Muscle of leg (tissue), 3 donors: ENCODE measurements at regions not wholly inside any gene's neighbourhood (a gene's known extent, or its start where the extent isn't known, plus 50 kb on each side); places are given as distances from the start of the nearest gene placed in this dataset.
A peak's percentile ranks its signal among the peaks of the same experiment; 100 is the strongest.
"Not testable (repeated sequence)": the region's sequence is repeated elsewhere in the genome, so short reads cannot be mapped to it uniquely, and the experiment has no call there.

ENCODE experiments used
- DNase-seq: peaks from one replicate; pipeline ENCODE4 v3.0.0; 2013
- H3K27ac ChIP-seq: one replicate; pipeline ENCODE4 v1.5.1; 2013; ENCODE audit warnings: mild to moderate bottlenecking, low read length, control low read depth
- H3K27me3 ChIP-seq: one replicate; pipeline ENCODE4 v1.6.1; 2013; ENCODE audit warnings: low read length; ENCODE audit not compliant: control insufficient read depth, insufficient read depth
- H3K36me3 ChIP-seq: one replicate; pipeline ENCODE4 v1.6.1; 2013; ENCODE audit warnings: low read length; ENCODE audit not compliant: control insufficient read depth, insufficient read depth
- H3K4me1 ChIP-seq: one replicate; pipeline ENCODE4 v1.6.1; 2013; ENCODE audit warnings: low read length; ENCODE audit not compliant: control insufficient read depth, insufficient read depth
- H3K4me3 ChIP-seq: one replicate; pipeline ENCODE4 v1.5.1; 2013; ENCODE audit warnings: low read length, control low read depth
- H3K9me3 ChIP-seq: replicated peaks from 2 replicates; pipeline ENCODE4 v1.6.1; 2013; ENCODE audit warnings: low read depth, low read length; ENCODE audit not compliant: control insufficient read depth
- WGBS: methylation state at CpG from one replicate; pipeline ENCODE4 v1.1.5; 2013; ENCODE audit warnings: missing lambda C conversion rate; ENCODE audit not compliant: insufficient coverage; 5-methylcytosine and 5-hydroxymethylcytosine counted together

DNA sequence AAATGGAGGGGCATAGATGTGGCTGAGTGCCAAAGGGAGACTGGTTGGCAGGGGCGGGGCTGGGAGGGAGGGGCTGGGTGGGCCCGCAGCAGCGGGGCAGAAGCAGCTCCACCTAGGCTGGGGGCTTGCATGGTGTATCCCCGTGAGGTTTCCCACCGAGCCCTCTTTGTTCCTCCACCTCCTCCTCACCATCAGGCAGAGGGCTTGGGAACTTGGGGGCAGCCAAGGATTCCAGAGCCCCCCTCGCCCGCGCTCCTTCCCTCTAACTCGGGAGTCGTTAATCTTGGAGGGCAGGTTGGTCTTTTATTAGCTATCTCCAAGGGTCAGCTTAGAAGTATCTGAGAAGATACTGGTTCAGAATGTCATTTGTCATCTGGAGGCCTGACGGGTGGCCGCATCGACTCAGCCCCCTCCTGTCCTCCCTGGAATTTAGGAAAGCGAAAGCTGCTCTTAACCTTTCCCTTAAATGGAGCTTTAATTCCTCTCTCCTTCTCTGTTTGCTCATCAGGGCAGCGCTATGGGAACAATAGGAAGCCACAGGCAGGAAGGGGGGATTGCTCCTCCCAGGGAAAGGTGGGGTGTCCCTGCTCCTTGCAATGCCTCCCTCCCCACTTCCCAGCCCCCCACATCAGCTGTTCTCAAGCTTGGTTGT lies 274.3 kb upstream of the XYLT1 start:
- peak; percentile 2 for DNase-seq
- Histone ChIP-seq H3K36me3 (no peaks in the 10 kb centered on the region), H3K9me3 (no peaks in the 10 kb centered on the region), H3K4me1 (no peaks in the 10 kb centered on the region), H3K4me3 (no peak overlapping the region), H3K27me3 (peaks cover 4% of the 10 kb centered on the region), H3K27ac (no peak overlapping the region)
- WGBS = 0% methylated on average over 3 of the region's 15 CpGs

GRCh38 chr16:17743578-17743977 lies 272.8 kb upstream of the XYLT1 start:
- Histone ChIP-seq H3K9me3 (no peaks in the 10 kb centered on the region), H3K27me3 (peaks cover 4% of the 10 kb centered on the region), H3K36me3 (no peaks in the 10 kb centered on the region), H3K4me3 (no peak overlapping the region), H3K27ac (no peak overlapping the region), H3K4me1 (no peaks in the 10 kb centered on the region)
- DNase-seq = no peak
- 0% methylated on average over 1 of the region's 4 CpGs for WGBS

DNA sequence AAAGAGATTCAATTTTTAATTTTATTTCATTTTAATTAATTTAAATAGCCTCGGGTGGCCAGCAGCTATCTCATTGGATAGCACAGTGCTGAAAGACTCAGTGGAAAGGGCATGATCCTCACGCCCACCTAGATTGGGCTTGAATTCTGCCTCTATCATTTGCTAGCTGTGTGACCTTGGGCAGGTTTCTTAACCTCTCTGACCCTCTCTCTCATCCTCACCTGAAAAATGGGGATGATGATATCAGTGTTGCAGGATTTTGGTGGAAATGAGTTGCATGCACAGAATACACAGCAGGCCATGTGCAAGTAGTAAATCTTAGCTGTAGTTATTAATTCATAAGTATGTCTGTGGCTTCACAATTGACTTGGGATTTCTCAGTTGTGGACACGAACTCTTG lies 272.4 kb upstream of the XYLT1 start:
- H3K27me3 ChIP-seq = peaks cover 4% of the 10 kb centered on the region
- no peak for DNase-seq

DNA sequence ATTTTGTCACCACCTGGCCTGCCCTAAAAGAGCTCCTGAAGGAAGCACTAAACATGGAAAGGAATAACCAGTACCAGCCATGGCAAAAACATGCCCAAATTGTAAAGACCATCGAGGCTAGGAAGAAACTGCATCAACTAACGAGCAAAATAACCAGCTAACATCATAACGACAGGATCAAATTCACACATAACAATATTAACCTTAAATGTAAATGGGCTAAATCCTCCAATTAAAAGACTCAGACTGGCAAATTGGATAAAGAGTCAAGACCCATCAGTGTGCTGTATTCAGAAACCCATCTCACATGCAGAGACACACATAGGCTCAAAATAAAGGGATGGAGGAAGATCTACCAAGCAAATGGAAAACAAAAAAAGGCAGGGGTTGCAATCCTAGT lies 264.3 kb upstream of the XYLT1 start:
- H3K36me3 ChIP-seq, DNase-seq, H3K9me3 ChIP-seq, H3K4me1 ChIP-seq, H3K27ac ChIP-seq, H3K27me3 ChIP-seq, H3K4me3 ChIP-seq: not testable (repeated sequence)
- no CpG with 5 or more reads among the region's 3 CpGs for WGBS

More for the DNA sequence above, 272.4 kb upstream of the XYLT1 start:
- Histone ChIP-seq H3K9me3 (no peaks in the 10 kb centered on the region), H3K4me3 (no peak overlapping the region), H3K36me3 (no peaks in the 10 kb centered on the region), H3K27ac (no peak overlapping the region), H3K4me1 (no peaks in the 10 kb centered on the region)
- 71% methylated on average over 2 of the region's 3 CpGs for WGBS

DNA sequence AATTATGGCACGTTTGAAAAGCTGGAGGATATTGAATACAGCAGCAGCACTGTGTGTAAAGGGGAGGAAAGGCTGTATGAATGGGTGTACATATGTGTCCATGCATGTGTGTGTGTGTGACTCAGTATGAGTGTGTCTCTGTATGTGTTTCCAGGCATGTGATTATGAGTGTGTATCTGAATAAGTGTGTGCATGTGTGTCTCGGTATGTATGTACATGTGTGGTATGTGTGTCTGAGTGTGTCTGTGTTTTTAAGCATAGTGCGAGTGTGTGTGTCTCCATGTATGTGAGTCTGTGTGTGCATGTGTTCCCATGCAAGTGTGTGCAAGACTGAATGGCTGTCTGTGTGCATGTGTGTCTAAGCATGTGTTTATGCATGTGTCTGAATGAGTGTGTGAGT lies 259.1 kb upstream of the XYLT1 start:
- H3K4me3 ChIP-seq = no peak overlapping the region
- H3K9me3 ChIP-seq = no peaks in the 10 kb centered on the region
- H3K27ac ChIP-seq = no peak overlapping the region
- DNase-seq = no peak
- no peaks in the 10 kb centered on the region for H3K36me3 ChIP-seq
- H3K4me1 ChIP-seq = no peaks in the 10 kb centered on the region
- H3K27me3 ChIP-seq = no peaks in the 10 kb centered on the region
- 75% methylated on average over 3 of the region's 3 CpGs for WGBS

GRCh38 chr16:17728196-17728595 lies 257.4 kb upstream of the XYLT1 start:
- H3K27me3 ChIP-seq = no peaks in the 10 kb centered on the region
- H3K27ac ChIP-seq = no peak overlapping the region
- no peak overlapping the region for H3K4me3 ChIP-seq
- no peaks in the 10 kb centered on the region for H3K4me1 ChIP-seq
- 63% methylated on average over 3 of the region's 4 CpGs for WGBS
- H3K36me3 ChIP-seq = no peaks in the 10 kb centered on the region
- H3K9me3 ChIP-seq = no peaks in the 10 kb centered on the region
- no peak for DNase-seq

GRCh38 chr16:17724242-17724898 lies 253.6 kb upstream of the XYLT1 start:
- Histone ChIP-seq H3K36me3 (no peaks in the 10 kb centered on the region), H3K27ac (no peak overlapping the region), H3K4me3 (no peak overlapping the region), H3K9me3 (no peaks in the 10 kb centered on the region), H3K4me1 (no peaks in the 10 kb centered on the region), H3K27me3 (no peaks in the 10 kb centered on the region)
- no CpG with 5 or more reads among the region's 10 CpGs for WGBS
- no peak for DNase-seq

DNA sequence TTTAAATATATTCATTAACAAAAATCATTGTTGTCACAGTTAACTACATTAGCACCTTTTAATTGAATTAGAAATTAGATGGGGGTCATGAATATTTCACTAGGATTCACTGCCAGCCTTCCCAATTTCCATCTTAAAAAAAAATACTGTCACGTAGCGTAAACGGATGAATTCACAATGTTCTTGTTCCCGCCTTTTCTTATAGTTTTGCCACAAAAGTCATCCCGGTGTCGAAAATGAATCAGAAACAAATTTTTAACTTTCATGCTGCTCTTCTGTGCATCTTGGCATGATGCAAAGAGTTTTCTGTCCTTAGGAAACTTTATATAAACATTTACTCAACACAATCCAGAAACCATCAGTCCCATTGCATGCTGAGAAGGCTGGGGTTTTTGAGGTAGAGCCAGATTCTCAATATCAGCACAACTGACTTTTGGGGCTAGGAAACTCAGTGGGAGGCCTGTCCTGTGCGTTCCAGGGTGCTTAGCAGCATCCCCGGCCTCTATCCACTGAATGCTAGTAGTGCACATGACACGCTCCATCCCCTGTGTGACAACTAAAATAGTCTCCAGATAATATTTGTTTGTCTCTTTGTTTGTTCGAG lies 252.9 kb upstream of the XYLT1 start:
- H3K4me3 ChIP-seq = no peak overlapping the region
- WGBS = 79% methylated on average over 9 of the region's 10 CpGs
- H3K4me1 ChIP-seq = no peaks in the 10 kb centered on the region
- no peaks in the 10 kb centered on the region for H3K27me3 ChIP-seq
- no peaks in the 10 kb centered on the region for H3K9me3 ChIP-seq
- DNase-seq = no peak
- no peak overlapping the region for H3K27ac ChIP-seq
- no peaks in the 10 kb centered on the region for H3K36me3 ChIP-seq

DNA sequence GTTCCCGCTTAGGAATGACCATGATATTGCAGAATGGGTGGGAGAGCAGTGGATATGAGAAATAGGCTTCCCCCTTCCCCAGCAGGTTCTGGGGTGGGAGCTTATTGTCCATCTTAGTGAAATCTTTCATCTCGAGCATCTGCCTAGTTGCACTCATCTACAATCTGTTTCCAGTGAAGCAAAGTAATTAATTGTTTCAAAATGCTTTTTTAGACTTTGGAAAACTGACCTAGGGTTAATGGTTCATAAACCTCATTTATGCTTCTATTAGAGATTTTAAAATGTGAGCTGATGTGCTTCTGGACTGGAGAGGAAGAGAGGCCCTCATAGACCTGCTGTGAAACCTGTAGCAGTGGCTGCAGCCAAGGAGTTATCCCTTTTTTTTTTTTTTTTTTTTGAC lies 247.7 kb upstream of the XYLT1 start:
- no CpG with 5 or more reads among the region's 2 CpGs for WGBS

DNA sequence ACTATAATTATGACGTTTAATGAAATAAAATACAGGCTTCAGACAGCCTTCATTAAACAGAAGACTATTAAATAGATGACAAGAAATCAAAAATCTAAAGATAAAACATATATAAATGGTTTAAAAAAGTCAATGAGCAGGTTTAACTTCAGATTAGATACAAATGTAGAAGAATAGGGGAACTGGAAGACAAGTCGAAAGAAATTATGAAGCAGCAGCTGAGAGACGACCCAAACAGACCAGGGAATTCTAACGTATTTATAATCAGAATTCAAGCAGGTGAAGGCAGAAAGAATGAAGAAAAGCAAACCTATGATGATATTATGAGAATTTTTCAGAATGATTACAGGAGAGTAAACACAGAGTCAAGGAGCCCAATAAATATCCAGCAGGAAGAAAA lies 235.1 kb upstream of the XYLT1 start:
- Histone ChIP-seq H3K9me3 (no peaks in the 10 kb centered on the region), H3K36me3 (no peaks in the 10 kb centered on the region), H3K27ac (no peak overlapping the region), H3K27me3 (no peaks in the 10 kb centered on the region), H3K4me3 (no peak overlapping the region), H3K4me1 (no peaks in the 10 kb centered on the region)
- no peak for DNase-seq
- WGBS = 80% methylated on average over 2 of the region's 4 CpGs

More for the DNA sequence above, 247.7 kb upstream of the XYLT1 start:
- Histone ChIP-seq H3K27ac (no peak overlapping the region), H3K4me1 (no peaks in the 10 kb centered on the region), H3K36me3 (no peaks in the 10 kb centered on the region), H3K27me3 (no peaks in the 10 kb centered on the region), H3K4me3 (no peak overlapping the region), H3K9me3 (no peaks in the 10 kb centered on the region)
- no peak for DNase-seq
